Panc1 (cell line): ENCODE measurements at regions not wholly inside any gene's neighbourhood (a gene's known extent, or its start where the extent isn't known, plus 50 kb on each side); places are given as distances from the start of the nearest gene placed in this dataset.

Experiments used
- CTCF ChIP-seq: fragments of 450-650 bp; IDR thresholded peaks from 2 replicates; pipeline ENCODE4 v1.5.1; 2017; ENCODE audit warnings: mild to moderate bottlenecking
- TCF7L2 ChIP-seq: IDR thresholded peaks from 2 replicates; pipeline ENCODE4 v1.6.1; 2011; ENCODE audit warnings: mild to moderate bottlenecking, low read depth, low read length, inconsistent platforms

- TF ChIP-seq CTCF: no peak
- TF ChIP-seq TCF7L2: no peak
Measured at GRCh38 chr3:65252266-65252665, 564.5 kb upstream of the ADAMTS9 start.
